Gastroesophageal sphincter (tissue), 4 donors: ENCODE measurements at regions not wholly inside any gene's neighbourhood (a gene's known extent, or its start where the extent isn't known, plus 50 kb on each side); places are given as distances from the start of the nearest gene placed in this dataset.

Experiments
- ATAC-seq: fragments of 150-250 bp; one replicate; pipeline ENCODE4 v1.9.1; 2016; ENCODE audit warnings: mild to moderate bottlenecking, moderate library complexity
- H3K27ac ChIP-seq, 4 donors: fragments of 200-600 bp; sonication (generic) in 3 of 4; 1 replicate in 3 of 4; 2 replicates in 1 of 4; pipeline ENCODE4 v1.5.1; 2016 to 2019
- H3K27me3 ChIP-seq: fragments of 200-600 bp; sonication (generic); one replicate; pipeline ENCODE4 v1.5.1; 2019
- H3K36me3 ChIP-seq, 2 donors: fragments of 200-600 bp; sonication (generic); one replicate each; pipeline ENCODE4 v1.5.1; 2019; ENCODE audit warnings: control low read depth in 1 of 2
- H3K4me1 ChIP-seq, 3 donors: fragments of 200-600 bp; sonication (generic); 1 replicate in 2 of 3; 2 replicates in 1 of 3; pipeline ENCODE4 v1.5.1; 2016 to 2019; ENCODE audit warnings: control low read depth in 2 of 3
- H3K4me3 ChIP-seq, 2 donors: fragments of 200-600 bp; sonication (generic); one replicate each; pipeline ENCODE4 v1.5.1; 2019; ENCODE audit warnings: mild to moderate bottlenecking in 1 of 2, moderate library complexity in 1 of 2
- H3K9me3 ChIP-seq, 3 donors: fragments of 200-600 bp; sonication (generic); one replicate each; pipeline ENCODE4 v1.5.1; 2017 to 2019; ENCODE audit warnings: control low read depth in 2 of 3
- EP300 ChIP-seq: sonication (generic); formaldehyde crosslinking; IDR thresholded peaks from one replicate; pipeline ENCODE4 v1.6.1; 2017; ENCODE audit warnings: antibody characterized with exemption, mild to moderate bottlenecking
- POLR2A ChIP-seq, 2 donors: fragments of 450-650 bp; IDR thresholded peaks; one replicate each; pipeline ENCODE4 v1.6.1; 2017; ENCODE audit warnings: antibody characterized with exemption in 2 of 2, mild to moderate bottlenecking in 2 of 2, moderate library complexity in 1 of 2
- POLR2AphosphoS5 ChIP-seq: sonication (generic); formaldehyde crosslinking; IDR thresholded peaks from one replicate; pipeline ENCODE4 v1.6.1; 2017; ENCODE audit warnings: antibody characterized with exemption
- WGBS, 2 donors: methylation state at CpG; one replicate each; pipeline ENCODE4 v1.1.5; 2018; ENCODE audit warnings: low coverage in 1 of 2; 5-methylcytosine and 5-hydroxymethylcytosine counted together
- TF ChIP-seq, protein P1 (sequence below), 4 experiments: fragments of 200-600 bp in 2 of 4; fragments of 450-650 bp in 2 of 4; sonication (generic) in 1 of 4; IDR thresholded peaks; one replicate each; pipeline ENCODE4 v1.5.1; 2017 to 2019; ENCODE audit warnings: antibody characterized with exemption in 4 of 4, mild to moderate bottlenecking in 2 of 4, moderate library complexity in 2 of 4

DNA sequence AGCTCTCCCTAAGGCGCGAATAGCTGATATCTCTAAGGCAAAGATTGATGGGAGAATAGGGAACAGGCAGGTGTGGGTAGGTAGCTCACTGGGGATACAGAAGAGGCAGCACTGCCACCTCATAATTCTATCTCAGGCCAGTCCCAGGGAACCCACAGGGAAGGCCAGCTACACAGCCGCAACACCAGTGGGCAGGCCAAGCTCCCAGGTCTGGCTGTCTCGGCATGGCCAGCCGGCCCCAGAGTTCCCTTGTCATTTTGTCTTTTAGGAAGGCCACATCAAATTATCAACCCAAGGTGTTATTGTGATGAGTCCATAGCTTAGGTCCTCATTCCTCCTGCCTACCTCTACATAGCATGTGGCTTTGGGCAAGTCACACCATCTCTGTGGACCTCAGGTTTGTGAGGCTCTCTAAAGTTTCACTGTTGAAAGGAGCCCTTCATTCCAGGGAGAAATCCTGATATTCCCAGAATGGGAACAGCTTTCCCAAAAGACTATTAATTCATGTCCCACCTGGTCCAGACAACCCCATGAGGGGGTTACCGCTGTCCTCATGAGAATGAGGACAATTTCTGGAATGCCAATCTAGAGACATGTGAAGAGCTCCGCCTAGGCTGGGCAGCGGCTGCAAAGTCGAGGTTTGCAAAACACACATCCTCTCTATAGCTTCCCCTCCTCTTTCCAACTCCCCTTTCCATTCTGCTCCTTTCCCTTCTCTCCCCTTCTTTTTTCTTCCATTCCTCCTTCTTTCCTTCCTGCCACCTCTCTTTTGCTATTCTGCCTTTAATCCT lies 287.1 kb upstream of the ID2 start:
- Histone ChIP-seq H3K36me3 (no peaks in the 10 kb centered on the region), H3K4me1 (no peaks in the 10 kb centered on the region), H3K27me3 (no peaks in the 10 kb centered on the region), H3K27ac (no peak overlapping the region), H3K4me3 (no peak overlapping the region), H3K9me3 (no peaks in the 10 kb centered on the region)
- ATAC-seq: no peak
- no peak for TF ChIP-seq POLR2AphosphoS5
- no peak for TF ChIP-seq EP300
- TF ChIP-seq, protein P1, sequence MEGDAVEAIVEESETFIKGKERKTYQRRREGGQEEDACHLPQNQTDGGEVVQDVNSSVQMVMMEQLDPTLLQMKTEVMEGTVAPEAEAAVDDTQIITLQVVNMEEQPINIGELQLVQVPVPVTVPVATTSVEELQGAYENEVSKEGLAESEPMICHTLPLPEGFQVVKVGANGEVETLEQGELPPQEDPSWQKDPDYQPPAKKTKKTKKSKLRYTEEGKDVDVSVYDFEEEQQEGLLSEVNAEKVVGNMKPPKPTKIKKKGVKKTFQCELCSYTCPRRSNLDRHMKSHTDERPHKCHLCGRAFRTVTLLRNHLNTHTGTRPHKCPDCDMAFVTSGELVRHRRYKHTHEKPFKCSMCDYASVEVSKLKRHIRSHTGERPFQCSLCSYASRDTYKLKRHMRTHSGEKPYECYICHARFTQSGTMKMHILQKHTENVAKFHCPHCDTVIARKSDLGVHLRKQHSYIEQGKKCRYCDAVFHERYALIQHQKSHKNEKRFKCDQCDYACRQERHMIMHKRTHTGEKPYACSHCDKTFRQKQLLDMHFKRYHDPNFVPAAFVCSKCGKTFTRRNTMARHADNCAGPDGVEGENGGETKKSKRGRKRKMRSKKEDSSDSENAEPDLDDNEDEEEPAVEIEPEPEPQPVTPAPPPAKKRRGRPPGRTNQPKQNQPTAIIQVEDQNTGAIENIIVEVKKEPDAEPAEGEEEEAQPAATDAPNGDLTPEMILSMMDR (IDR thresholded peaks at IDR 0.05): no peak
- TF ChIP-seq POLR2A (IDR thresholded peaks at IDR 0.05): no peak
- 91 to 92% methylated on average over 6 to 7 of the region's 9 CpGs for WGBS, 2 donors

DNA sequence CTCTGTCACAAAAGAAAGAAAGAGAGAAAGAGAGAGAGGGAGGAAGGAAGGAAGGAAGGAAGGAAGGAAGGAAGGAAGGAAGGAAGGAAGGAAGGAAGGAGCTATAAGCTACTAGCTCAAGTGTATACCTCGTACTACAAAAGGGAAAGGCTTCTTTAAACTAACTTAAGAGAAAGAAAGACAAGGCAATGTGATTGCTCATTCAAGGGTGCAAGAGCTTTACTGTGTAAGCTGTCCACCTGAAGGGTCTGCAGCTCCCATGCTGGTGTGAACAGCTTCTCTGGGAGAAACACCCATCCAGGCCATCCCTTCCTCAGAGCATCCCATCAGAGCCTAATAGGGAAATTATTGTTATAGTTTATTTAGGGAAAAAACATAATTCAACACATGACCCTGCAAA lies 286.1 kb upstream of the ID2 start:
- no peak for TF ChIP-seq EP300
- TF ChIP-seq POLR2AphosphoS5: no peak
- TF ChIP-seq POLR2A (IDR thresholded peaks at IDR 0.05): no peak
- TF ChIP-seq, protein P1 (IDR thresholded peaks at IDR 0.05): no peak
- no peak overlapping the region for H3K27ac ChIP-seq
- H3K9me3 ChIP-seq: no peaks in the 10 kb centered on the region
- ATAC-seq: no peak
- H3K36me3 ChIP-seq: no peaks in the 10 kb centered on the region
- no peak overlapping the region for H3K4me3 ChIP-seq
- no peaks in the 10 kb centered on the region for H3K4me1 ChIP-seq
- 73% methylated on average over 1 of the region's 1 CpG; no CpG with 5 or more reads in 1 of the 2 donors for WGBS, 2 donors
- H3K27me3 ChIP-seq: no peaks in the 10 kb centered on the region

DNA sequence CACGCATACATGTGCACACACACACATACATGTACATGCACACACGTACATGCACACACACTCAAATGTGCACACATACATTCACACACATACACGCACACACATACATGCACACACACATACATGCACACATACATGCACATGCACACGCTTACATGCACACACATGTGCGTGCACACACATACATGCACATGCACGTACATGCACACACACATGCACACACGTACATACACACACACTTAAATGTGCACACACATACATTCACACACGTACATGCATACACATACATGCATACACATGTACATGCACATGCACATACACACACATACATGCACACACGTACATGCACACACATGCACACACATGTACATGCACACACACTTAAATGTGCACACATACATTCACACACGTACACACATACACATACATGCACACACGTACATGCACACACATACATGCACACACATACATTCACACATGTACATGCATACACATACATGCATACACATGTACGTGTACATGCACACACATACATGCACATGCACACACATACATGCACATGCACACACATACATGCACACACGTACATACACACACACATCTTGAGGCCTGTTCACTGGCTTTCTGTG lies 283.7 kb upstream of the ID2 start:
- Histone ChIP-seq H3K4me3 (no peak overlapping the region), H3K36me3 (no peaks in the 10 kb centered on the region), H3K27ac (no peak overlapping the region), H3K9me3 (no peaks in the 10 kb centered on the region), H3K27me3 (no peaks in the 10 kb centered on the region), H3K4me1 (no peaks in the 10 kb centered on the region)
- ATAC-seq: no peak
- TF ChIP-seq, protein P1 (IDR thresholded peaks at IDR 0.05): no peak
- TF ChIP-seq EP300: no peak
- no peak for TF ChIP-seq POLR2AphosphoS5
- TF ChIP-seq POLR2A (IDR thresholded peaks at IDR 0.05): no peak
- WGBS, 2 donors: 67 to 98% methylated on average over 11 to 12 of the region's 13 CpGs

DNA sequence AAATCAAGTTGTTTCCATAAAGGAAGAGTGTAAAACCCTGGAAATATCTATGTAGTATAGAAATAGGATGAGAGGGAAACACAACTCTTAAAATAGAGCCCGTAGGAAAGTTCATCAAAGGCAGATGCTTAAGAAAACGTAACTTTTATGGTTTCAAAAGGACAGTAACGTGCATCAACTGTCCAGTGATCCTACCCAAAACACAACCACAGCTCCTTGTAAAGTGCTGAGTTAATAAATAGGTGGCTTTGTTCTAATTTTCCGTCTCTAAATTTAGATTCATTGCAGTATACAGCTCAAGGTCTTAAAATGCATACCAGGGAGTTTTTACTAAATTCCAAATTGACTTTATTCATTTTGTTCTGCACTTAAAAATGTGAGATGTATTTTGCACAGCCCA lies 282.1 kb upstream of the ID2 start:
- TF ChIP-seq POLR2AphosphoS5: no peak
- no peak for TF ChIP-seq EP300
- TF ChIP-seq, protein P1 (IDR thresholded peaks at IDR 0.05): no peak
- no peak for TF ChIP-seq POLR2A (IDR thresholded peaks at IDR 0.05)
- Histone ChIP-seq H3K27me3 (no peaks in the 10 kb centered on the region), H3K4me3 (no peak overlapping the region), H3K9me3 (no peaks in the 10 kb centered on the region), H3K27ac (no peak overlapping the region), H3K36me3 (no peaks in the 10 kb centered on the region), H3K4me1 (no peaks in the 10 kb centered on the region)
- WGBS, 2 donors: 57 to 77% methylated on average over 3 to 4 of the region's 4 CpGs
- no peak for ATAC-seq

DNA sequence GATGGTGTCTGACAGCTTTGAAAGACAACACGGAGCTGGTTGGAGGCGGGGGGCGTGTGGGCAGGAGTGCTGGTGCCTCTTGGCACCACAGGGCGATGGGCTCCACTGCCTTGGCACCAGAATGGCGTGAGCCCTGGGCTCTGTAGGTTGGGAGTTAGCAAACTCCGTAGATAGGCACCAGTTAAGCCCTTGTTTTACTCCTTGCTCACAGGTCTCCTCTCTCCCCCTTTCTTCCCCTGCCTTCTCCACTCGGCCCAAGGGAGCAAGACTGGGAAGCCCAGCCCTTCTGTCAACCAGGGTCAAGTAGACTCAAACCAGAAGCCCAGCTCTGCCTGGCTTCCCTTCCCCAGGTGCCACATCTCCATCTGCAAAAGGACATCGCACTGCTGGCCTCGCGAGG lies 281.7 kb upstream of the ID2 start:
- TF ChIP-seq EP300 (no peak), POLR2A (IDR thresholded peaks at IDR 0.05) (no peak), POLR2AphosphoS5 (no peak)
- TF ChIP-seq, protein P1 (IDR thresholded peaks at IDR 0.05): no peak
- 81% methylated on average over 7 of the region's 10 CpGs; no CpG with 5 or more reads in 1 of the 2 donors for whole genome bisulfite sequencing, 2 donors

More for the DNA sequence above, 281.7 kb upstream of the ID2 start:
- no peaks in the 10 kb centered on the region for H3K36me3 ChIP-seq
- H3K27me3 ChIP-seq: no peaks in the 10 kb centered on the region
- no peak overlapping the region for H3K4me3 ChIP-seq
- H3K27ac ChIP-seq: no peak overlapping the region
- no peaks in the 10 kb centered on the region for H3K9me3 ChIP-seq
- H3K4me1 ChIP-seq: no peaks in the 10 kb centered on the region
- ATAC-seq: no peak
